Activated naive CD4-positive, alpha-beta T cell treated with anti-CD3 and anti-CD28 coated beads for 36 hours (primary cell): ENCODE measurements at regions not wholly inside any gene's neighbourhood (a gene's known extent, or its start where the extent isn't known, plus 50 kb on each side); places are given as distances from the start of the nearest gene placed in this dataset.
"Not testable (repeated sequence)": the region's sequence is repeated elsewhere in the genome, so short reads cannot be mapped to it uniquely, and the experiment has no call there.

Experiments
- CTCF ChIA-PET: fragments of 350-600 bp; sonication (Branson Sonifier 250); formaldehyde crosslinking; loops from one replicate; lab custom pipeline; 2021; ENCODE audit warnings: antibody characterized with exemption; lab: Charles Lee
- DNase-seq: peaks from one replicate; pipeline ENCODE4 v3.0.0-alpha.2; 2020
- H3K27ac Mint-ChIP-seq: one replicate; pipeline ENCODE4 v1.8.0; 2021; ENCODE audit warnings: mild to moderate bottlenecking, mixed read lengths
- H3K27me3 Mint-ChIP-seq: one replicate; pipeline ENCODE4 v1.8.0; 2021; ENCODE audit warnings: low read depth, mixed read lengths
- H3K36me3 Mint-ChIP-seq: one replicate; pipeline ENCODE4 v1.8.0; 2021; ENCODE audit warnings: low read depth, mixed read lengths
- H3K4me1 Mint-ChIP-seq: one replicate; pipeline ENCODE4 v1.8.0; 2021; ENCODE audit warnings: low read depth, mixed read lengths
- H3K4me3 Mint-ChIP-seq: one replicate; pipeline ENCODE4 v1.8.0; 2021; ENCODE audit warnings: mild to moderate bottlenecking, moderate library complexity, mixed read lengths
- H3K9me3 Mint-ChIP-seq: one replicate; pipeline ENCODE4 v1.8.0; 2021; ENCODE audit warnings: mixed read lengths
- intact Hi-C: fragments of 100-400 bp; cut with micrococcal nuclease; formaldehyde crosslinking; loops from one replicate; pipeline ENCODE4 v1.15.1; 2023

GRCh38 chr6:67535946-67536345 is 1099.1 kb upstream of the ADGRB3 start:
- DNase-seq, result no peak
- no peaks in the 10 kb centered on the region for H3K4me1 Mint-ChIP-seq
- H3K9me3 Mint-ChIP-seq, result peaks cover 6% of the 10 kb centered on the region
- no peak overlapping the region for H3K4me3 Mint-ChIP-seq
- intact Hi-C loops, result no loop called here
- H3K36me3 Mint-ChIP-seq, result no peaks in the 10 kb centered on the region
- no peak overlapping the region for H3K27ac Mint-ChIP-seq
- H3K27me3 Mint-ChIP-seq, result no peaks in the 10 kb centered on the region
- CTCF ChIA-PET, result no interaction called here

GRCh38 chr6:67506352-67506751 is 1128.7 kb upstream of the ADGRB3 start:
- Mint-ChIP-seq H3K9me3 (peaks cover 14% of the 10 kb centered on the region), H3K27ac (no peak overlapping the region), H3K4me1 (no peaks in the 10 kb centered on the region), H3K4me3 (no peak overlapping the region), H3K27me3 (no peaks in the 10 kb centered on the region), H3K36me3 (no peaks in the 10 kb centered on the region)
- DNase-seq, result no peak
- intact Hi-C loops, result no loop called here
- CTCF ChIA-PET, result no interaction called here

GRCh38 chr6:67501755-67502154 is 1133.3 kb upstream of the ADGRB3 start:
- Mint-ChIP-seq H3K27ac (no peak overlapping the region), H3K36me3 (no peaks in the 10 kb centered on the region), H3K27me3 (no peaks in the 10 kb centered on the region), H3K9me3 (peaks cover 8% of the 10 kb centered on the region), H3K4me1 (no peaks in the 10 kb centered on the region), H3K4me3 (no peak overlapping the region)
- no peak for DNase-seq
- CTCF ChIA-PET, result no interaction called here
- intact Hi-C loops, result no loop called here

GRCh38 chr6:67497749-67498148 is 1137.3 kb upstream of the ADGRB3 start:
- H3K27ac Mint-ChIP-seq, result no peak overlapping the region
- CTCF ChIA-PET, result no interaction called here
- H3K4me1 Mint-ChIP-seq, result no peaks in the 10 kb centered on the region
- intact Hi-C loops, result no loop called here
- no peaks in the 10 kb centered on the region for H3K27me3 Mint-ChIP-seq
- peaks cover 8% of the 10 kb centered on the region for H3K9me3 Mint-ChIP-seq
- DNase-seq, result no peak
- H3K4me3 Mint-ChIP-seq, result no peak overlapping the region
- H3K36me3 Mint-ChIP-seq, result no peaks in the 10 kb centered on the region

DNA sequence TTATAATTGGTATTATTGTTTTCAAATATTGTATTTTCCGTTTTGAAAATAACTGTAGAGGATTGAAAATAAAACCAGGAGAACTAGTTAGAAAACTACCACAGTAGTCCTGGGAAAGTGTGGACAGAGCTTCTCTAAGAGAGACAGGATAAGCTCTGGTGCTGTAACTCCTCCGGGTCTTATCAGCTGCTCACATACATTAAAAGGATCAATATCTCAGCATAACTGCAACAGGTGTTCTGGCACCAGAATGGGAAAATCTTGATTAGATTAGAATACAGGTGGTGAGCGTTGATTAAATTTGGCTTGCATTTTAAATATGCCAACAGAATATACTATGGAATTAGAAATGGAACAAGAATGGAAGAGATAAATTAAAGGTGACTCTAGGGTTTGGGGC is 1138.9 kb upstream of the ADGRB3 start:
- no peaks in the 10 kb centered on the region for H3K27me3 Mint-ChIP-seq
- H3K27ac Mint-ChIP-seq, result no peak overlapping the region
- H3K36me3 Mint-ChIP-seq, result no peaks in the 10 kb centered on the region
- peaks cover 8% of the 10 kb centered on the region for H3K9me3 Mint-ChIP-seq
- H3K4me3 Mint-ChIP-seq, result no peak overlapping the region
- H3K4me1 Mint-ChIP-seq, result no peaks in the 10 kb centered on the region
- intact Hi-C loops, result no loop called here
- DNase-seq, result no peak
- CTCF ChIA-PET, result no interaction called here

- Mint-ChIP-seq H3K9me3 (peaks cover 9% of the 10 kb centered on the region), H3K27me3 (no peaks in the 10 kb centered on the region), H3K4me1 (no peaks in the 10 kb centered on the region), H3K27ac (no peak overlapping the region), H3K36me3 (no peaks in the 10 kb centered on the region), H3K4me3 (no peak overlapping the region)
- intact Hi-C loops, result no loop called here
- no peak for DNase-seq
- CTCF ChIA-PET, result no interaction called here
Measured at GRCh38 chr6:67493682-67494081, 1141.4 kb upstream of the ADGRB3 start.

DNA sequence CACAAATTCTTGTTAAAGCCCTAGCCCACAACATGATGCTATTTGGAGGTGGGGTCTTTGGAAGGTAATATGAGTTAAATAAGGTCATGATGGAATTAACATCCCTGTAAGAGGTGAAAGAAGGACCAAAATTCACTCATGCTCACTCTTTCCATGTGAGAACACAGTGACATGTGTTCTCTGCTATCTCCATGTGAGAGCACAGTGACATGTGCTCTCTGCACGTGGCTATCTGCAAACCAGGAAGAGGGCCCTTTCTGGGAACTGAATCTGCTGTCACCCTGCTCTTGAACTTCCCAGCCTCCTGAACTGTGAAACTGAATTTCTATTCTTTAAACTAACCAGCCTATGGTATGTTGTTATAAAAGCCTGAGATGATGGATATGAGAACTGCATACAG is 1159.4 kb upstream of the ADGRB3 start:
- H3K4me3 Mint-ChIP-seq, result no peak overlapping the region

DNA sequence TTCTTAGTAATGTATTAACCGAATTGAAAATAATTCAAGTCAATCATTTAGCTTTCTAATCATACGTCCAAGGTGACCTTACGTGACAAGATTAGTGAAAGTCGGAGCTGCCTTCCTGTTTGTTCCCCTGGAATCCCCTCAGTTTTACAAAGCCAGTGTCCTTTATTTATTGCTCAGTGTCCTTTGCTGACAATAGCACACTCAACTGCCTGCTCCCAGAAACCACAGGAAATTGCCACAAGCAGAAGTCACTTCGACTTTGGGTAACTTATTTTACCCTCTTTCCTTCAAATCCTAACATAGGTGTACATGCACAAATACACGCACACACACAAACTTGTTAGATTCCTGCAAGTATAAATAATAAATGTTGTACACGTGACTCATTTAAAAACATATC is 1167.7 kb upstream of the ADGRB3 start:
- Mint-ChIP-seq H3K4me1 (no peaks in the 10 kb centered on the region), H3K36me3 (no peaks in the 10 kb centered on the region), H3K27me3 (no peaks in the 10 kb centered on the region), H3K9me3 (peaks cover 7% of the 10 kb centered on the region), H3K4me3 (no peak overlapping the region), H3K27ac (no peak overlapping the region)
- no peak for DNase-seq
- CTCF ChIA-PET, result no interaction called here
- intact Hi-C loops, result no loop called here

More for the DNA sequence above, 1159.4 kb upstream of the ADGRB3 start:
- intact Hi-C loops, result no loop called here
- Mint-ChIP-seq H3K36me3 (no peaks in the 10 kb centered on the region), H3K4me1 (no peaks in the 10 kb centered on the region), H3K27me3 (no peaks in the 10 kb centered on the region), H3K9me3 (peaks cover 7% of the 10 kb centered on the region), H3K27ac (no peak overlapping the region)
- CTCF ChIA-PET, result no interaction called here
- DNase-seq, result no peak

DNA sequence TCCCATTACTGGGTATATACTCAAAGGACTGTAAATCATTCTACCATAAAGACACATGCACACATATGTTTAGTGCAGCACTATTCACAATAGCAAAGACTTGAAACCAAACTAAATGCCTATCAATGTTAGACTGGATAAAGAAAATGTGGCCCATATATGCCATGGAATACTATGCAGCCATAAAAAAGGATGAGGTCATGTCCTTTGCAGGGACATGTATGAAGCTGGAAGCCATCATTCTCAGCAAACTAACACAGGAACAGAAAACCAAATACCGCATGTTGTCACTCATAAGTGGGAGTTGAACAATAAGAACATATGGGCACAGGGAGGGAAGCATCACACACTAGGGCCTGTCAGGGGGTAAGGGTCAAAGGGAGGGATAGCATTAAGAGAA is 1172.4 kb upstream of the ADGRB3 start:
- DNase-seq, H3K4me3 Mint-ChIP-seq, CTCF ChIA-PET, H3K27me3 Mint-ChIP-seq, H3K4me1 Mint-ChIP-seq, H3K27ac Mint-ChIP-seq, H3K36me3 Mint-ChIP-seq, intact Hi-C loops: not testable (repeated sequence)
- peaks cover 22% of the 10 kb centered on the region for H3K9me3 Mint-ChIP-seq

DNA sequence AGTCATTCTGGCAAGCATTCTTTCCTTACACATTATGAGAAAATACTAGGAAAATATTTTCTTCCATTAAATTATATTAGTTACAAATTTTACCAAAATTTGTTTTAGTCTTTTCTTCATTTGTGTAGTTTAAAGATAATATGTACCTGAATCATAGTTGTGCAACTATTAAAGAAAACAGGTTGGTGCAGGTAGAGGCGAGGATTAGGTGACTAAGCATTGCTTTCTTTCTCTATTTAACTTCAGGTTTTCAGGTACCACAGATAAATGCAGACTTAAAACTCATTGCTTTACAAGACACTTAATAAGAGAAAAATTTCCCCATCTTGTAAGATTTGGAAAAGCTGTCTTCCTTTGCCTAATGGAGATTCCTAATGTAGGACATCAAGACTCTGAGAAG is 1175.5 kb upstream of the ADGRB3 start:
- H3K27ac Mint-ChIP-seq, result no peak overlapping the region
- DNase-seq, result no peak
- no peak overlapping the region for H3K4me3 Mint-ChIP-seq
- H3K36me3 Mint-ChIP-seq, result peaks cover 7% of the 10 kb centered on the region
- H3K9me3 Mint-ChIP-seq, result peaks cover 28% of the 10 kb centered on the region
- H3K27me3 Mint-ChIP-seq, result no peaks in the 10 kb centered on the region
- no peaks in the 10 kb centered on the region for H3K4me1 Mint-ChIP-seq
- intact Hi-C loops, result no loop called here
- CTCF ChIA-PET, result no interaction called here

GRCh38 chr6:67458265-67458664 is 1176.8 kb upstream of the ADGRB3 start:
- no peak overlapping the region for H3K27ac Mint-ChIP-seq
- H3K4me1 Mint-ChIP-seq, result no peaks in the 10 kb centered on the region
- CTCF ChIA-PET, result no interaction called here
- H3K27me3 Mint-ChIP-seq, result no peaks in the 10 kb centered on the region
- H3K9me3 Mint-ChIP-seq, result peaks cover 28% of the 10 kb centered on the region
- intact Hi-C loops, result no loop called here
- DNase-seq, result no peak
- no peak overlapping the region for H3K4me3 Mint-ChIP-seq
- H3K36me3 Mint-ChIP-seq, result peaks cover 7% of the 10 kb centered on the region

DNA sequence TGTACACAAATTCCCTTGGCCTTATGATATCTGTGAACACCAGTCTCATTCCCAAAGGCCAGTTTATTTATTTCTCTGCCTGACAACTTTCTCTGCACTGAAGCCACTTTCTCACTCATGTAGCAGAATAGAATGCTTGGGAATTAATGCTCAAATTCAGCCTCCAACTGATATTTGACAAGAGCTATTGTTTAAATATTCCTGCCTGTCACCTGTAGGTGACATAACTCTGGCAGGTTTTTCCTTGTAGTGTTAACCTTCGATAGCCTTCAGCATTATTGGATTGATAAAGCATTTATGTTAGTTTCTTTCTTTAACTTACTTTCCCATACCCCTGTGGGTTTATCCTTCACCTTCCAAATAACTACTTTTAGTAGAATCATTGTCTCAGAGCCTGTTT is 1183.2 kb upstream of the ADGRB3 start:
- Mint-ChIP-seq H3K36me3 (no peaks in the 10 kb centered on the region), H3K27me3 (no peaks in the 10 kb centered on the region), H3K4me1 (no peaks in the 10 kb centered on the region), H3K9me3 (peaks cover 6% of the 10 kb centered on the region), H3K27ac (no peak overlapping the region), H3K4me3 (no peak overlapping the region)
- intact Hi-C loops, result no loop called here
- CTCF ChIA-PET, result no interaction called here
- DNase-seq, result no peak

- Mint-ChIP-seq H3K27me3 (no peaks in the 10 kb centered on the region), H3K27ac (no peak overlapping the region), H3K36me3 (no peaks in the 10 kb centered on the region), H3K4me3 (no peak overlapping the region), H3K9me3 (peaks cover 5% of the 10 kb centered on the region), H3K4me1 (no peaks in the 10 kb centered on the region)
- CTCF ChIA-PET, result no interaction called here
- intact Hi-C loops, result no loop called here
- DNase-seq, result no peak
Measured at GRCh38 chr6:67450641-67451040, 1184.4 kb upstream of the ADGRB3 start.

GRCh38 chr6:67449602-67450001 is 1185.5 kb upstream of the ADGRB3 start:
- no peak overlapping the region for H3K4me3 Mint-ChIP-seq
- H3K4me1 Mint-ChIP-seq, result no peaks in the 10 kb centered on the region
- H3K27ac Mint-ChIP-seq, result no peak overlapping the region
- H3K9me3 Mint-ChIP-seq, result peaks cover 5% of the 10 kb centered on the region
- DNase-seq, result no peak
- no peaks in the 10 kb centered on the region for H3K36me3 Mint-ChIP-seq
- CTCF ChIA-PET, result no interaction called here
- no peaks in the 10 kb centered on the region for H3K27me3 Mint-ChIP-seq
- intact Hi-C loops, result no loop called here
